Activated naive CD8-positive, alpha-beta T cell treated with anti-CD3 and anti-CD28 coated beads for 36 hours (primary cell): ENCODE measurements at regions not wholly inside any gene's neighbourhood (a gene's known extent, or its start where the extent isn't known, plus 50 kb on each side); places are given as distances from the start of the nearest gene placed in this dataset.
A peak's percentile ranks its signal among the peaks of the same experiment; 100 is the strongest.
"Not testable (repeated sequence)": the region's sequence is repeated elsewhere in the genome, so short reads cannot be mapped to it uniquely, and the experiment has no call there.

ENCODE experiments used
- DNase-seq: peaks from one replicate; pipeline ENCODE4 v3.0.0; 2021
- H3K27ac Mint-ChIP-seq: one replicate; pipeline ENCODE4 v1.8.0; 2022; ENCODE audit warnings: mild to moderate bottlenecking, moderate library complexity, mixed read lengths
- H3K27me3 Mint-ChIP-seq: one replicate; pipeline ENCODE4 v1.8.0; 2022; ENCODE audit warnings: mild to moderate bottlenecking, mixed read lengths
- H3K36me3 Mint-ChIP-seq: one replicate; pipeline ENCODE4 v1.8.0; 2021; ENCODE audit warnings: mild to moderate bottlenecking, mixed read lengths
- H3K4me1 Mint-ChIP-seq: one replicate; pipeline ENCODE4 v1.8.0; 2021; ENCODE audit warnings: mixed read lengths
- H3K4me3 Mint-ChIP-seq: one replicate; pipeline ENCODE4 v1.8.0; 2022; ENCODE audit warnings: mild to moderate bottlenecking, moderate library complexity, mixed read lengths
- H3K9me3 Mint-ChIP-seq: one replicate; pipeline ENCODE4 v1.8.0; 2022; ENCODE audit warnings: mixed read lengths

GRCh38 chr10:100653238-100653956, 92.0 kb upstream of the PAX2 start:
- no peak overlapping the region for H3K27ac Mint-ChIP-seq

GRCh38 chr10:100653957-100654781, 91.2 kb upstream of the PAX2 start:
- no peaks in the 10 kb centered on the region for H3K9me3 Mint-ChIP-seq
- peak overlapping the region; percentile 68 for H3K27ac Mint-ChIP-seq

More at GRCh38 chr10:100653238-100653956, 92.0 kb upstream of the PAX2 start:
- no peaks in the 10 kb centered on the region for H3K9me3 Mint-ChIP-seq
- no peaks in the 10 kb centered on the region for H3K36me3 Mint-ChIP-seq
- H3K27me3 Mint-ChIP-seq, result peaks cover 79% of the 10 kb centered on the region
- no peak for DNase-seq
- peak overlapping the region; percentile 32 for H3K4me3 Mint-ChIP-seq
- peaks cover 20% of the 10 kb centered on the region for H3K4me1 Mint-ChIP-seq

GRCh38 chr10:100654782-100655325, 90.5 kb upstream of the PAX2 start:
- Mint-ChIP-seq H3K9me3 (no peaks in the 10 kb centered on the region), H3K27me3 (peaks cover 82% of the 10 kb centered on the region), H3K4me1 (peaks cover 24% of the 10 kb centered on the region), H3K36me3 (no peaks in the 10 kb centered on the region), H3K4me3 (peak overlapping the region; percentile 56), H3K27ac (no peak overlapping the region)
- peak; percentile 16 for DNase-seq

More at GRCh38 chr10:100653957-100654781, 91.2 kb upstream of the PAX2 start:
- H3K4me1 Mint-ChIP-seq, result peaks cover 23% of the 10 kb centered on the region
- DNase-seq, result peak; percentile 40
- H3K36me3 Mint-ChIP-seq, result no peaks in the 10 kb centered on the region
- H3K27me3 Mint-ChIP-seq, result peaks cover 81% of the 10 kb centered on the region
- peak overlapping the region; percentile 79 for H3K4me3 Mint-ChIP-seq

- peaks cover 24% of the 10 kb centered on the region for H3K4me1 Mint-ChIP-seq
- H3K36me3 Mint-ChIP-seq, result no peaks in the 10 kb centered on the region
- H3K4me3 Mint-ChIP-seq, result peak overlapping the region; percentile 56
- H3K27ac Mint-ChIP-seq, result no peak overlapping the region
- peaks cover 82% of the 10 kb centered on the region for H3K27me3 Mint-ChIP-seq
- DNase-seq, result no peak
- no peaks in the 10 kb centered on the region for H3K9me3 Mint-ChIP-seq
These were observed 90.0 kb upstream of the PAX2 start for GRCh38 chr10:100655326-100655759.

- Mint-ChIP-seq H3K27ac (no peak overlapping the region), H3K4me1 (peaks cover 24% of the 10 kb centered on the region), H3K36me3 (no peaks in the 10 kb centered on the region), H3K27me3 (peaks cover 83% of the 10 kb centered on the region), H3K4me3 (peak overlapping the region; percentile 56), H3K9me3 (no peaks in the 10 kb centered on the region)
- DNase-seq, result no peak
These were observed 89.5 kb upstream of the PAX2 start for GRCh38 chr10:100655760-100656421.

- Mint-ChIP-seq H3K36me3 (no peaks in the 10 kb centered on the region), H3K9me3 (no peaks in the 10 kb centered on the region), H3K27ac (no peak overlapping the region), H3K4me1 (peaks cover 24% of the 10 kb centered on the region), H3K27me3 (peaks cover 88% of the 10 kb centered on the region), H3K4me3 (no peak overlapping the region)
- DNase-seq, result peak; percentile 30
These were observed 88.9 kb upstream of the PAX2 start for GRCh38 chr10:100656454-100656853.

- Mint-ChIP-seq H3K4me1 (peaks cover 24% of the 10 kb centered on the region), H3K36me3 (no peaks in the 10 kb centered on the region), H3K27ac (no peak overlapping the region), H3K4me3 (no peak overlapping the region), H3K27me3 (peaks cover 87% of the 10 kb centered on the region), H3K9me3 (no peaks in the 10 kb centered on the region)
- DNase-seq, result no peak
These were observed 87.1 kb upstream of the PAX2 start for GRCh38 chr10:100658269-100658668.

GRCh38 chr10:100659361-100660098, 85.9 kb upstream of the PAX2 start:
- DNase-seq, result no peak
- peaks cover 17% of the 10 kb centered on the region for H3K4me1 Mint-ChIP-seq
- H3K4me3 Mint-ChIP-seq, result no peak overlapping the region
- no peaks in the 10 kb centered on the region for H3K36me3 Mint-ChIP-seq
- H3K27me3 Mint-ChIP-seq, result peaks cover 85% of the 10 kb centered on the region
- H3K9me3 Mint-ChIP-seq, result no peaks in the 10 kb centered on the region
- no peak overlapping the region for H3K27ac Mint-ChIP-seq

GRCh38 chr10:100660365-100660764, 85.0 kb upstream of the PAX2 start:
- DNase-seq, result no peak
- Mint-ChIP-seq H3K27ac (no peak overlapping the region), H3K4me1 (peaks cover 11% of the 10 kb centered on the region), H3K4me3 (no peak overlapping the region), H3K36me3 (no peaks in the 10 kb centered on the region), H3K9me3 (no peaks in the 10 kb centered on the region), H3K27me3 (peaks cover 83% of the 10 kb centered on the region)

- peaks cover 6% of the 10 kb centered on the region for H3K4me1 Mint-ChIP-seq
- no peaks in the 10 kb centered on the region for H3K9me3 Mint-ChIP-seq
- DNase-seq, result no peak
- no peak overlapping the region for H3K27ac Mint-ChIP-seq
- peaks cover 78% of the 10 kb centered on the region for H3K27me3 Mint-ChIP-seq
- no peak overlapping the region for H3K4me3 Mint-ChIP-seq
- H3K36me3 Mint-ChIP-seq, result no peaks in the 10 kb centered on the region
These were observed 84.4 kb upstream of the PAX2 start for GRCh38 chr10:100660945-100661344.

GRCh38 chr10:100661520-100661919, 83.9 kb upstream of the PAX2 start:
- Mint-ChIP-seq H3K27ac (no peak overlapping the region), H3K27me3 (peaks cover 76% of the 10 kb centered on the region), H3K9me3 (no peaks in the 10 kb centered on the region), H3K36me3 (no peaks in the 10 kb centered on the region), H3K4me1 (peaks cover 6% of the 10 kb centered on the region), H3K4me3 (no peak overlapping the region)
- DNase-seq, result no peak

- peaks cover 73% of the 10 kb centered on the region for H3K27me3 Mint-ChIP-seq
- H3K4me3 Mint-ChIP-seq, result no peak overlapping the region
- no peaks in the 10 kb centered on the region for H3K9me3 Mint-ChIP-seq
- H3K36me3 Mint-ChIP-seq, result no peaks in the 10 kb centered on the region
- no peak overlapping the region for H3K27ac Mint-ChIP-seq
- H3K4me1 Mint-ChIP-seq, result peaks cover 6% of the 10 kb centered on the region
- no peak for DNase-seq
These were observed 83.3 kb upstream of the PAX2 start for GRCh38 chr10:100662067-100662466.

- Mint-ChIP-seq H3K9me3 (no peaks in the 10 kb centered on the region), H3K4me1 (peaks cover 1% of the 10 kb centered on the region), H3K27ac (no peak overlapping the region), H3K4me3 (no peak overlapping the region), H3K36me3 (no peaks in the 10 kb centered on the region), H3K27me3 (peaks cover 73% of the 10 kb centered on the region)
- no peak for DNase-seq
These were observed 80.8 kb upstream of the PAX2 start for GRCh38 chr10:100664316-100665149.

- H3K27me3 Mint-ChIP-seq, result peaks cover 73% of the 10 kb centered on the region
- not testable (repeated sequence) for H3K36me3 Mint-ChIP-seq, H3K4me3 Mint-ChIP-seq, DNase-seq, H3K9me3 Mint-ChIP-seq, H3K4me1 Mint-ChIP-seq, H3K27ac Mint-ChIP-seq
These were observed 78.7 kb upstream of the PAX2 start for GRCh38 chr10:100666634-100667033.
